BJ (cell line): ENCODE measurements at regions not wholly inside any gene's neighbourhood (a gene's known extent, or its start where the extent isn't known, plus 50 kb on each side); places are given as distances from the start of the nearest gene placed in this dataset.

Experiments used
- CTCF ChIA-PET: fragments of 350-600 bp; formaldehyde crosslinking; extraction: SDS; loops from one replicate; lab custom pipeline; 2021; ENCODE audit warnings: antibody characterized with exemption, inconsistent platforms; lab: Yijun Ruan, JAX
- POLR2A ChIA-PET: fragments of 300-600 bp; sonication (Branson Sonifier 250); formaldehyde crosslinking; extraction: SDS; loops from one replicate; lab custom pipeline; 2021; ENCODE audit warnings: antibody characterized with exemption; lab: Charles Lee
- DNase-seq: peaks from one replicate; pipeline ENCODE4 v3.0.0-alpha.2; 2011; ENCODE audit warnings: low read depth
- H3K27me3 ChIP-seq: 2 replicates; pipeline ENCODE4 v1.6.0; 2011; ENCODE audit warnings: low read length; ENCODE audit not compliant: control insufficient read depth, insufficient read depth
- H3K36me3 ChIP-seq: 2 replicates; pipeline ENCODE4 v1.5.1; 2011; ENCODE audit warnings: low read length; ENCODE audit not compliant: control insufficient read depth, insufficient read depth
- H3K4me3 ChIP-seq: 2 replicates; pipeline ENCODE4 v1.5.1; 2011; ENCODE audit warnings: low read depth, mild to moderate bottlenecking, control low read depth, low read length
- CTCF ChIP-seq: IDR thresholded peaks from 2 replicates; pipeline ENCODE4 v1.5.1; 2011; ENCODE audit warnings: low read depth, mild to moderate bottlenecking, control low read depth, inconsistent platforms, low read length, moderate library complexity; ENCODE audit not compliant: insufficient read depth

- no peak overlapping the region for H3K4me3 ChIP-seq
- H3K27me3 ChIP-seq = no peaks in the 10 kb centered on the region
- ChIA-PET CTCF (no interaction called here), POLR2A (no interaction called here)
- TF ChIP-seq CTCF = no peak
- no peaks in the 10 kb centered on the region for H3K36me3 ChIP-seq
- DNase-seq = peak; percentile 8
These were observed 1046.2 kb downstream of the XPNPEP1 start for GRCh38 chr10:108877095-108877561.

- no peak for TF ChIP-seq CTCF
- CTCF ChIA-PET = no interaction called here
- no peak for DNase-seq
- H3K4me3 ChIP-seq = no peak overlapping the region
- H3K27me3 ChIP-seq = no peaks in the 10 kb centered on the region
- H3K36me3 ChIP-seq = no peaks in the 10 kb centered on the region
- POLR2A ChIA-PET = no interaction called here
These were observed 1050.5 kb downstream of the XPNPEP1 start for GRCh38 chr10:108872854-108873253.

- DNase-seq = no peak
- no peak for TF ChIP-seq CTCF
- CTCF ChIA-PET = no interaction called here
- Histone ChIP-seq H3K36me3 (no peaks in the 10 kb centered on the region), H3K27me3 (no peaks in the 10 kb centered on the region), H3K4me3 (no peak overlapping the region)
- POLR2A ChIA-PET = no interaction called here
These were observed 1054.4 kb downstream of the XPNPEP1 start for GRCh38 chr10:108868881-108869280.

- peak; percentile 2 for DNase-seq
- H3K27me3 ChIP-seq = no peaks in the 10 kb centered on the region
- ChIA-PET POLR2A (no interaction called here), CTCF (no interaction called here)
- no peak overlapping the region for H3K4me3 ChIP-seq
- no peak for TF ChIP-seq CTCF
- no peaks in the 10 kb centered on the region for H3K36me3 ChIP-seq
These were observed 1060.5 kb downstream of the XPNPEP1 start for GRCh38 chr10:108862676-108863350.

- ChIA-PET CTCF (no interaction called here), POLR2A (no interaction called here)
- Histone ChIP-seq H3K36me3 (no peaks in the 10 kb centered on the region), H3K4me3 (no peak overlapping the region), H3K27me3 (no peaks in the 10 kb centered on the region)
- no peak for TF ChIP-seq CTCF
- DNase-seq = no peak
These were observed 1062.0 kb downstream of the XPNPEP1 start for GRCh38 chr10:108861181-108861754.
